GM19239 (cell line): ENCODE measurements at regions not wholly inside any gene's neighbourhood (a gene's known extent, or its start where the extent isn't known, plus 50 kb on each side); places are given as distances from the start of the nearest gene placed in this dataset.

ENCODE experiments used
- DNase-seq: peaks from one replicate; pipeline ENCODE4 v3.0.0; 2011; ENCODE audit warnings: low spot score; ENCODE audit not compliant: insufficient read length
- FAIRE-seq: peaks from 2 replicates; lab custom pipeline; 2011; peaks lifted over from hg19 to GRCh38; lab: Jason Lieb, UNC

DNA sequence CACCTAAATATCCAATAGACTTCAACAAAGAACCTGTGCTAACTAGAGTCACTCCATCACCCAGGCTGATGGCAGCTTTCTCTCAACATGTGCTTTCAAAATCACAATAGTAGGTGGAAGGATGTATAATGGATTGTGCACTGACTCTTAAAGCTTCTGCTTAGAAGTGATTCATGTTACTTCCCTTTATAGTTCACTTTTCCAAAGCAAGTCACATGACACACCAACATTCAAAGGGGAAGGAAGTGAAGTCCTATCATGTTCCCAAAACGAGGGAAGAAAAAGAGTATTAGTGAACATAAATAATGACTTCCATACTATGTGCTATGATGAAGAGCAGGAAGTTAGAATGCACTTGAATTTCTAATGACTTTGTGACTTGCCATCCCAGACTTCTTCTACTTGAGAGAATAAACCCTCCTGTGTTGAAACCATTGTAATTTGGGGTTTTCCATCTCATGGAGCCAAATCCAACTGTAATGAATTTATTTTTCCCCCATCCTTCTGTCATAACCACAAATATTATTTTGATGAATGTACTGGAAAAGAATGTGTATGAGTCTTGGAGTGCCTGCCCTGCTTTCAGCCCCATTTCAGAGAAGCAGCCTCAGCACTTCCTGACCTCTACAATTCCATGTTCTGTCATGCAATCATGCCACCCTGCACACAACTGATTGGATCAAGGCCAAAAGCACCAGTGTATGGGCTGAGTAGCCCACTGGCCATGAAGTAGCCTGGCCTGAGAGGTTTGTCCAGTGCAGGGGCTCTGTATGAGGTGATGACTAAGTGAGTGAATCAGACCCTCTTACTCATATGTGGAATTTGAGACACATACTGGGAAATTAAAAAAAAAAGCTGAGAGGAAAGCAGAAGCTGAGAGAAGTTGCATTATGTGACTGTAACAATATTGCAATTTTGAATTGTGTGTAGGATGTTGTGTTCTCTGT is 525.9 kb upstream of the CLINT1 start:
- DNase-seq (no peak), FAIRE-seq (no peak)

DNA sequence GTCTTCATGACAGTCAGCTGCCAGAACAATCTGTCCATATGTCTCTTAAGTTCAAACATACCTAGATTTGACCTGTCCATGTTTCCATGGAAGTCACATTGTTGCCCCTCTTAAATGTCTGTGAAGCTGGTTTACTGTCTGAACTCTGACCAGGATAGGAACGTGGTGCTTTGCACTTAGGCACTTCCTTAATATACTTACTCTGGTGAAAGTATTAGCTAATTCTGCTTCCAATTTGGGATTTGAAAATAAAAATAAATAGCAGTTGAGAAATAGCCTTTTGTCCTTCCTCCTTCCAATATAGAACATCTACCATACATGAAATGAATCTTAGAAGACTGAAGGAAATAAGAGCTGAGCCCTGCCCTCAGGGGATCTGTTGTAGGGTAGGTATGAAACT is 524.5 kb upstream of the CLINT1 start:
- no peak for DNase-seq
- no peak for FAIRE-seq

DNA sequence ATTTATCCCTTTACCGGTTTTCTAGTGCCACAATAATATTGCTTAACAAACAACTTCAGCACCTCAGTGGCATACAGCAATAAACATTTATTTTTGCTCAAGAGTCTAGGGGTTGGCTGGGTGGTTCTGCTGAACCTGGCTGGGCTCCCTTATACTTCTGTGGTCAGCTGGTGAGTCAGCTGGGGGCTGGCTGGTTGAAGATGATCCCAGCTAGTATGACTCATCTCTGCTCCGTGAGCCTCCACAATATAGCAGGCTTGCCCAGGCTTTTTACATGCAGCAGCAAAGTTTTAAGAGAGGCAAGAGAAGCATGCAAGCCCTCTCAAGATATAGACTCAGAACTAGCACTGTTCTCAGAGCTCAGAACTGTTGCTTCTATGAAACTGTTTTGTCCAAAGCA is 523.5 kb upstream of the CLINT1 start:
- DNase-seq (no peak), FAIRE-seq (peak; percentile 56)

DNA sequence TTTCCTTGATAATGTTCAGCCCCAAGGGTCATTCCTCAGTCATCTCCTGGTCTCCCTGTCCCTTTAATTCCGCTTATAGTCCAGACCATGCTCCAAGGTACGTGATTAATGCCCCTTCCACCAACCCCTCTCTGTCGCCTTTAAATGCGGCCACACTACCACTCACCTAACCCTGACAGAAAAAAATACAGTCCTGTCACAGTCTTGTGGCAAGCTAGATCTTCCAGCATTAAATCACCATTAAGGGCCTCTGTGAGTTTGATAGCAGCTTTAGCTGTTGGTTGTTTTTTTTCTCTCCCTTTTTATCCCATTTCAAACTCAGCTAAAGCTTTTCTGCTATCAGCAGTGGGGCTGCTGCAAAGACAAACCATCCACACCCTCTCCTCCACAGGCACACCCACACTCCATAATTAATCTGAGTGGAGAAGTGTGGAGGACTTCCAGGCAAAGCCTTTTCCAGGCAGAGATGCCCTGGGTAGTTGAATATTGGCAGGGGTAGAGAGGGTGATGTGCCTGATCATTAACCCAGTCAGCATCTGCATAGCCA is 522.7 kb upstream of the CLINT1 start:
- no peak for DNase-seq
- FAIRE-seq, result no peak

DNA sequence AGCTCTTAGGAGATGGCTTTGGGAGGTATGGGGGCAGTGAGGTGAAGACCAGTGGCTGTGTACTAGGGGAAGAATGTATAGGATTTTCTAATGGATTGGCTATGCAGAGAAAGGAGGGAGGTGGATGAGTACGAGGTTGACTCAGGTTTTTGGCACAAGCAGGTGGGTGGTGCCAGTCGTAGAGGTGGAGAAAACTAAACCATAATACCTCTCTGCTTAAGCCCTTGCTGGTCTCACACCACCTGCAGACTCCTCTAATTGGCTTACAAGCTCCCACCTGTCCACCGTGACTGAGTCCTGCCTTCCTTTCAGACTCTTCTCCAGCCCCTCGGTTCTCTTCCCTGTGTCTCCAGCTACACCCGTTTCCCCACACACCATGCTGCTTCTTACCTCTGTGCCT is 521.7 kb upstream of the CLINT1 start:
- no peak for FAIRE-seq
- no peak for DNase-seq

DNA sequence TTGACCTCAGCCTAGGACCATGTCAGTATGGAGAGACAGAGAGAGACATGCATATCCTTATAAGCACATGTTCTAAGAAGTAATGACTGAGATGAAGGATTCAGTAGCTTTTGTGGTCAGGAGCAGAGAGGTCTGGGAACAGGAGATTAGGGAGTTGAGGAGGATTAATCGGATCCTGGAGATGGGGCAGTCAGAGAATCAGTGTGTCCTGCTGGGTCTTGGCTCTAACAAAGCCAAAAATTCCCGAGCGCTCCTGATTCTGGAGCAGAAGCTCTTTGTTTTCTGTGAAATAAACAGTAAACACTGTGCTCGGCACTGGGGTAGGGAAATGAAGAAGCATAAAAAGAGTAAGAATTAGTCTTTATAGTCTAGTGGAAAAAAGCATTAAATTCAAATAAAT is 520.0 kb upstream of the CLINT1 start:
- DNase-seq, result no peak
- no peak for FAIRE-seq

DNA sequence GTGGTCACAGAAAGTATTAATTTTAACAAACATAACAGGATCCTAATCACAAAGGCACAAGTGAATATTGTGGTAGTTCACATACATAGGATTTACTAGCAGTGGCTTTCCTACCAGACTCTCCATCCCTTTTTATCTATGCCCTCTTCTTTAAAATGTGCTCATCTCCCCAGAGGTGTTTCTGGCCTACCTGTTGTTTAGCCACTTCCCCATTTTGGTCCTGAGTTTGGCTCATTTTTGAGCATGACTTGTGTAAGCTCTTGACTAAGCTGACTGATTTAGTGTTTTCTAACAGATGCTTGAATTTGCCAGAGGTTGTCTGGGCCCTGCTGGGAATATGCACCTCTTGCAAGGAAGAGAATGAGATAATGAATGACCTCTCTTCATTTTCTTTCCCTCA is 517.7 kb upstream of the CLINT1 start:
- DNase-seq (no peak), FAIRE-seq (no peak)

DNA sequence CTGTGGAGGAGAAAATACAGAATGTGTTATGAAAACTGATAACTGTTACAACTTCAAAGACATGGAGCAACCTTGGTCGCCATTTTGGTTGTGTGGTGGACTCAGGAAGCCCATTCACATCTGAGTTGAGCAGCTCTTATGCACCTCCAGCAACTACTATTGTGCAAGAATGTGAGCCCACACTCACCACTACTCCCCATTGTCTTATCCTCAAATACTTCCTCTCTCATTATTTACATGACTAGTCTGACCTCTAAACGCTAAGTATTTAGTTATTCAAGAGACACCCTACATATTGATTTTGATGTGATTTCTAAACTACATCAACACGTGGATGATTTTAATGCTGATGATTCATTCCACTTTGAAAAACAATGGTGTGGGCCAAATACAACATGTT is 516.6 kb upstream of the CLINT1 start:
- DNase-seq, result no peak
- no peak for FAIRE-seq

DNA sequence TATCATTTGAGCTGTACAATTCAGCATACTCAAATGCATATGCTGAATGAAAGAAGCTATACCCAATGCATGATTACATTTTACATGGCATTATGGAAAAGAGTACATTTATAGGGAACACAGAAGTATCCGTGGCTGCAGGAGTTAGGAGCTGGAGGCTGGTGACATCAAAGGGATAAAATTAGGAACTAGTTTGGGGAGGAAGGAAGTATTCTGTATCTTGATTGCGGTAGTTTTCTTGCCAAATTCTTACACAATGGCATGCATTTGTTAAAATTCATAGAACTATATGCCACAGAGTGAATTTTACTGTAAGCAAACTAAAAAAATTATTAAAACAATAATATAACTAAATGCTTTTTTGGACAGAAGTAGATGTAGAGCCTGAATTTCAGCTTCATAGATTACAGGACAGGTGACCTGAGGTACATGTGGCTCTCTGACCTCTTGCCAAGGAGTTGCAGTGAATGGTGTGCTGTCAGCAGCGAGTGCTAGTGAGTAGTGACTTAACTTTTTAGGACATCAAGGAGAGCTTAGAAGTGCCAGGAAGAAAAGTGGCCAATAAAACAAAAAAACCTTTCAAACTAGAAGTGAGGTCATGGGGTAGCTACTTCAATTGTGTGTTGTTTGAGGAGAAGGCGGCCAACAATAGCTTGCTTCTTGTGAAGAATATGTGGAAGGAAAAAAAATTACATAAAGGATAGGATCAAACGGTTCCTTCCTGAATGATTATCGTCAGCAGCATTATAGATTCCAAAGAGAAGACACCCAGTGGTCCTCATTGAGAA is 514.9 kb upstream of the CLINT1 start:
- no peak for FAIRE-seq
- DNase-seq, result no peak

DNA sequence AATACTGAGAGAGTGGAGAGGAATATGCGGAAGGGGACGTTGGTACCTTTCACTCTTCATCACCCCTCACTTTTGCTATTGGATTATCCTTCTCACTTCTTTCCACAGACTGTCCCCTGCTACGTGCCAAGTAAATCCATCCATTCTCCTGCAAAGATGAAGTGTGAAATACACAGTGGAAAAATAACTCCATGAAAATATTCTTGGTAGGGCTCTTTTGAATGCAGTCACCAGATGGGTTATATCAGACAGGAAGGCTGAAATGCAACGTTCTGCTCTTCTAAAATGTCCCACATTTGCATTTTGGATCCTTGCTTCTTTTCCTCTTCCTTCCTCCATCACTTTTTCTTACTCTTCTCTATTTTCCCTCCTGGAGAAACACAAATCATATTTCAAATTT is 510.3 kb upstream of the CLINT1 start:
- FAIRE-seq (peak; percentile 8), DNase-seq (no peak)

DNA sequence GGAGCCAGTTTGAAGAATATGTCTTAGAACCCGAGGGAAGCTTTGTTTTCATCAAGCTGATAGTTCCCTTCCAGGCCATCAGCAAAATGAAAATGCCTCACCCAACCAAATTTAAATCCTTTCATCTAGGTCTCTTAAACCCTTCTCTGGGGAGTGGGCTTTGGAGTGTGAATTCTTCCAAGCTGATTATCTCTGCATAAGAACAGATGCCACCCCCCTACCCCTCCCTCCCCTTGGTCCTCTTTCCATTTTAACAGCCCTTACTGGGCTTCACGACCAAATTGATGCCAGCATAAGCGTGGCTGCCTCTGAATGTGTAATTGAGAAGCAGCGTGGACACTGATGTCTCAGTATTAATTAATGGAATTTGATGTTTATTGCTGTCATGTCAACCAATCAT is 509.7 kb upstream of the CLINT1 start:
- DNase-seq, result no peak
- no peak for FAIRE-seq

DNA sequence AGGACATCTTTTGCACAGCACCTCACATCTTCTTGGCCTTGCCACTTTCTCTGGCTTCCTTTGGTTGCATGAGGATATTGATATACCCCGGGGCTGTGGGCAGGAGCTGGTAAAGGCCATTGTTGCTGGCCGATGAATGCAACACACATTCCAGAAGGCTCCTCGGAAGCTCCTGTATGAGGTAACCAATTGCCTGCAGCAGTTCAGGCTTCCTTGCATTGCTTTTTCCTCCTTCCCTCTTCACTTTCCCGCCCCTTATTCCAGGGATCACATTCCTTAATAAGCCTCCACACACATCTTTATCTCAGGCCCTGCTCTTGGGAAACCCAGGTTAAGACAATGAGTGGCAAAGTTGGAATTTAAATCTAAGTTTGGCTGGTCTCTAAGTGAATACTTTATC is 505.4 kb upstream of the CLINT1 start:
- no peak for DNase-seq
- no peak for FAIRE-seq

DNA sequence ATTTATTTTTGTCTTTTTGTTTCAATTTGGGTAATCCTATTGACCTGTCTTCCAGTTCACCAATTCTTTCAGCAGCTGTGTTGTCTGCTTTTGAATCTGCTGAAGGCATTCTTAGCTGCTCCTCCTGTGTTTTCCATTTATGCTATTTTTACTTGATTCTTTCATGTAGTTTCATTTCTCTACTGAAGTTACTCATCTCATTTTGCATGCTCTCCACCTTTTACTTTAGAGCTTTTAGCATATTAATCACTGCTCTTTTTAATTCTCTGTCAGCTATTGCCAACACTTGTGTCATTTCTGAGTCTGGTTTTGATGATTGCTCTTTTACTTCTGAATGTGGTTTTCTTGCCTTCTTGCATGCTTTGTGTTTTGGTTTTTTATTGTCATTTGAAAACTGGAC is 496.0 kb upstream of the CLINT1 start:
- DNase-seq, result no peak

DNA sequence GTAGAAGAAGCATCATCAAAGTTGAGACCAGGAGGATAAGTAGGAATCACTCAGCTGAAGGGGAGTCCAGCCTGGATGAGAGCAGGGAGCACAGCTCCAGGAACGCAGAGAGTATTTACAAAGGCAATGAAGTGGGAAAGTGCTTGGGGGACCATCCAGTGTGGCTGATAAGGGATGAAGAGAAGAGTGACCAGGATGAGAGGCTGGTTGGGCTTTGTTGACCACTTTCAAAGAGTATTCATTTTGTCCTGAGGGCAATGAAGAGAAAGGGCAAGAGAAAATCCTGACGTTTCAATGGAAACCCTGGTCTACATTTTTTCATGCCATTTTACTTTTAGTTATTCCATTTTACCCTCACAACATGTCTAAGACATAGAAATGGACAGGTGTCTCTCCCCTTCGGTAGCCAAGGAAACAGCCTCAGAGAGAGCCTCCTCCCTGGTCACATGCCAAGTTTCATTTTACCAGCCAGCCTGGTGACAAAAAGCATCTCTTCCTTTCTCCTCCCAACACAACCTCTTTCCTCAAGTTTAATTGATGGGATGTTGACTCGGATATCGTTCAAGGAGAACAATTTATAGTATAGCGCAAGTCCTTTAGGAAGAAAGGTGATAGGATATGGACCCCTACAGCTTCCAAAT is 492.7 kb upstream of the CLINT1 start:
- no peak for FAIRE-seq
- DNase-seq, result no peak

More for the DNA sequence above, 496.0 kb upstream of the CLINT1 start:
- FAIRE-seq, result no peak

DNA sequence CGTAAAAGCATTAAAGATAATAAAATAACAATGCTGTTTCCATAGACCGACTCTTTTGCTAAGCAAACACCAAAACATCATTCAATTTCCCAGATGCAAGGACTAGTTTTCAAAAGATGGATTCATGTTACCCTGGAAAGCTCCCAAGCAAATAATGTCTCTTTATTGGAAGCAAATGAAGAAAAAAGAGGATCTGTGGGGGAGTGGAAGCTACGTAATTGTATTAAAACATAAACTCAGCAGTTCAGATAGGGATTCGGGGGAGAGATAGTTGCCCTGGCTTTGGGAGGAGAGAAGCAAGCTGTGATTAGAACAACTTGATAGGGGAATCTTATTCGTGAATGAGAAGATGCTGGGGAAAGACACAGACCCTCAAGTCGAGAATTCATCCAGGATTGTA is 491.0 kb upstream of the CLINT1 start:
- FAIRE-seq (no peak), DNase-seq (no peak)

DNA sequence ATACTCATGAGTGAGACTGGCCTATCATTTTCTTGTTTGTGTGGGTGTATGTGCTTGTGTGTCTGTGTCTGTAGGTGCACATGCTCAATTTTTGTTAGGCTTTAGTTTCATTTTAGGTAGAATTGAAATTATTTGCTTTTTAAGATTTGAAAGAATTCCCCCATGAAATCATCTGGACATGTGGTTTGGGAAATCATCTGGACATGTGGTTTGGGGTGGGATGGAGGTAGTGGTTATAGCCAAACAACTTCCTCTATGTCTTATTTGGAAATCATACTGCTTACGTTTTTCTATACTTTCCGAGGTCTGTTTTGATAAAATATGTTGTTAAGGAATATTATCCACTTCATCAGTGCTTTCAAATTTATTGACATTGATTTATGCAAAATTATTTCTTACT is 485.4 kb upstream of the CLINT1 start:
- FAIRE-seq (no peak), DNase-seq (no peak)

DNA sequence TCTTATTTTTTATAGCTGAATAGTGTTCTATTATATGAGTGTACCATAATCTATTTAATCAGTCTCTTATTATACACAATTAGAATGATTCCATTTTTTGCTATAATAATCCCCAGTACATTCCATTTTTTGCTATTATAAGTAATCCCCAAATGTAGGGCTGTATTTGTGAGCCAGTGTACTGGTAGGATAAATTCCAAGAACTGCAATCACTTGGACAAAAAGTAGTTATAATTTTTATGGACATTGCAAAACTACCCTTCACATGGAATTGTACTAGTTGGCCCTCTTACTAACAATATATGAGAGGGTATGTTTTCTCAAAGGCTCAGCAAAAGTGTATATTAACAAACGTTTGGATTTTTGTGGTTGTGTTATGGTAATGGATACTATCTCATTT is 481.7 kb upstream of the CLINT1 start:
- no peak for FAIRE-seq
- DNase-seq, result no peak

DNA sequence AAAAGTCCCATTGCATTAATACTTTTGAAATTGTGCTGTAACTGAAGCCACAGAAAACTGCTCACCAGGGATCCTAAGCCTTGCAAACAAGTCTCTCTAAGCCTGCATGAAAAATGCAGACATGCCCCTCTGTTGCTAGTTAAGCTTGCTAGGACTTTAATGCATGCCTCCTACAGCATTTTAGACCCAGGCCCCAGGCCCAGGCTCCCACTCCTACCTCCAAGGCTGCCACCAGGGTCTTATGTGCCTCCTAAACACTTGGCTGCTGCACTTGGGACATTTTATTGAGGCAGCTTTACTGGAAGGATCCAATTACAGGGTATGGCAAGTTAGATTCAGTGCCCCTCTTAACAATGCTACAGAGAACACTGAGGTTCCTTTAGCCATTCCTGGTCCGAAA is 467.3 kb upstream of the CLINT1 start:
- DNase-seq, result no peak
- no peak for FAIRE-seq

DNA sequence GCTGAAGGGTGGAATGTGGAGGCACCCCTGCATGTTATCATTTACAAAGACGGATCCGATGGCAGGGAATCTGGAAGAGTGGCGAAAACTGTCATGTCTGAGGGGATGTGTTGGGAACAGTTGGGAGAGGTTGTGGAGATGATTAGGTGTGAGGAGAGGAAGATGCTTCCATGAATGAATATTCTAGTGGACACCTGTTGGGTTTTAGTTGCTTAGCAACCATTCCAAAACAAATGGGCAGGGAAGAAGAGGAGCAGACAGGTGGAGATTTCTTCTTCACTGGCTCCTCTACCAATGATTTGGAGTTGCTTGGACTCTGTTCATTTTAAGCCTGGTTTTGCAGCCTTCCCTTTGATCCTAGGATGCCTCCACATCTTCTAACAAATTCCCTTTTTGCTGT is 465.3 kb upstream of the CLINT1 start:
- no peak for DNase-seq
- no peak for FAIRE-seq

DNA sequence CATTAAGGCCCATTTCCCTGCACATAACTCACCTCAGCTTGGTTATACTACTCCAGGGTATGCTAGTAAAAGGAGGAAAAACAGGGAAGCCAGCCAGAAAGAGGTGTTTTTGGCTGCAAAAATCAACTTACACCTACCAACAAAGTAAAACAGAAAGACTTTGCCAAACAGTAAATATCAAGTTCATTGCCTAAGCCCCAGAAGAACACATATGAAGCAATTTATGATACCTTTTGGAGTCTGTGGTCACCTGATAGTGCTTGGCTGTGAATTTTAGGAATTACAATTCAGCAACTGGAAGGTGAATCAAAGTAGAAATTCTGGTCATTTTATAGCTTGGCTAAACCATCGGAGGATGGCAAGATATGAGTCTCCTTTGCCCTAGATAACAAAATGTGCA is 463.7 kb upstream of the CLINT1 start:
- no peak for DNase-seq
- no peak for FAIRE-seq

DNA sequence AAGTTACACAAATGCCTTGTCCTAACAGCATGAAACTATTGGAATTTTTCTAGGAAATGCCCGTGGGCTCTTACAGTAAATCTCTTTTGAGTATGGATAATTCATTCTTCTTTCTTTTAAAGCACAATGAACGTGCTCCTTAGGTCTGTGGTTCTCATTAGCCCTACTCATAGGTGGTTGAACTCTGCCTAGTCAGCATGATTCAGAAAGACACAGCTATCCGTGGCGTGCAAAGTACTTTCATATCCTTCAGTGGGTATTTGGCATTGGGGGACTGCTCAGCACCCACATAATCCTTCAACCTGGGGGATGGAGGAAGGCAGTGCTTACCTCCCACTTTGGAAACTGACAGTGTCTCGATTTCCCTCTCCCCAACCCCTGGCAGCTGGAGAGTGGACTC is 462.0 kb upstream of the CLINT1 start:
- no peak for FAIRE-seq
- DNase-seq, result no peak
